ENCODE measurements at regions not wholly inside any gene's neighbourhood (a gene's known extent, or its start where the extent isn't known, plus 50 kb on each side); places are given as distances from the start of the nearest gene placed in this dataset.

DNA sequence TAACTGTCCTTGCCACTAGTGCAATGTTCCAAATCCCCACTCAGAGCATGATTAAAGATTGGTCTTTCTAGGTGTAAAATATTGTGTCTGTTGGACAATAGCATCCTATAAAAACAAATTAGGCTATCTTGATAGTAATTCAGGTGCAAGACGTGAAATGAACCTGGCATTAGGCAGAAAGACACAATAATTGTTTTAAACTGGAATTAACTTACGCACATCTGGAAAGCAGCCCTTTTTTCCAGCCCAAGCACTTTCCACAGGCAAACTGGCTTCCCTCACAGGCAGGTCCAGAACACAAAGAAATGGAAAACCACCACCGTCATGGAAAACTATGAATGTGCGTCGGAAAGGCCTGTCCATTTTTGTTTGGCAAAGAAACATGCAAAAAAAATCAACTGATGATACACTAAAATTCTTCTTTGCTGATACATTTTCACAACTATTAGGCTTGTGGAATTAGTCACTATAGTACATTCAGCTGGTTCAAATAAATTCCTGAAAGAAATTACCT, 474.7 kb upstream of the IL12A start:
- TF ChIP-seq, protein P1, sequence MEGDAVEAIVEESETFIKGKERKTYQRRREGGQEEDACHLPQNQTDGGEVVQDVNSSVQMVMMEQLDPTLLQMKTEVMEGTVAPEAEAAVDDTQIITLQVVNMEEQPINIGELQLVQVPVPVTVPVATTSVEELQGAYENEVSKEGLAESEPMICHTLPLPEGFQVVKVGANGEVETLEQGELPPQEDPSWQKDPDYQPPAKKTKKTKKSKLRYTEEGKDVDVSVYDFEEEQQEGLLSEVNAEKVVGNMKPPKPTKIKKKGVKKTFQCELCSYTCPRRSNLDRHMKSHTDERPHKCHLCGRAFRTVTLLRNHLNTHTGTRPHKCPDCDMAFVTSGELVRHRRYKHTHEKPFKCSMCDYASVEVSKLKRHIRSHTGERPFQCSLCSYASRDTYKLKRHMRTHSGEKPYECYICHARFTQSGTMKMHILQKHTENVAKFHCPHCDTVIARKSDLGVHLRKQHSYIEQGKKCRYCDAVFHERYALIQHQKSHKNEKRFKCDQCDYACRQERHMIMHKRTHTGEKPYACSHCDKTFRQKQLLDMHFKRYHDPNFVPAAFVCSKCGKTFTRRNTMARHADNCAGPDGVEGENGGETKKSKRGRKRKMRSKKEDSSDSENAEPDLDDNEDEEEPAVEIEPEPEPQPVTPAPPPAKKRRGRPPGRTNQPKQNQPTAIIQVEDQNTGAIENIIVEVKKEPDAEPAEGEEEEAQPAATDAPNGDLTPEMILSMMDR (IDR thresholded peaks at IDR 0.05; ENCODE audit: insufficient read depth, low read length, poor library complexity, severe bottlenecking), result no peak
- no peak for TF ChIP-seq EZH2phosphoT487 (conservative IDR thresholded peaks at IDR 0.05; ENCODE audit: low read length)

Measured in SU-DHL-6 (cell line).